ENCODE measurements at regions not wholly inside any gene's neighbourhood (a gene's known extent, or its start where the extent isn't known, plus 50 kb on each side); places are given as distances from the start of the nearest gene placed in this dataset.

GRCh38 chr9:29440449-29440848 is 1867.2 kb upstream of the C9orf72 start:
- TF ChIP-seq, protein P1, sequence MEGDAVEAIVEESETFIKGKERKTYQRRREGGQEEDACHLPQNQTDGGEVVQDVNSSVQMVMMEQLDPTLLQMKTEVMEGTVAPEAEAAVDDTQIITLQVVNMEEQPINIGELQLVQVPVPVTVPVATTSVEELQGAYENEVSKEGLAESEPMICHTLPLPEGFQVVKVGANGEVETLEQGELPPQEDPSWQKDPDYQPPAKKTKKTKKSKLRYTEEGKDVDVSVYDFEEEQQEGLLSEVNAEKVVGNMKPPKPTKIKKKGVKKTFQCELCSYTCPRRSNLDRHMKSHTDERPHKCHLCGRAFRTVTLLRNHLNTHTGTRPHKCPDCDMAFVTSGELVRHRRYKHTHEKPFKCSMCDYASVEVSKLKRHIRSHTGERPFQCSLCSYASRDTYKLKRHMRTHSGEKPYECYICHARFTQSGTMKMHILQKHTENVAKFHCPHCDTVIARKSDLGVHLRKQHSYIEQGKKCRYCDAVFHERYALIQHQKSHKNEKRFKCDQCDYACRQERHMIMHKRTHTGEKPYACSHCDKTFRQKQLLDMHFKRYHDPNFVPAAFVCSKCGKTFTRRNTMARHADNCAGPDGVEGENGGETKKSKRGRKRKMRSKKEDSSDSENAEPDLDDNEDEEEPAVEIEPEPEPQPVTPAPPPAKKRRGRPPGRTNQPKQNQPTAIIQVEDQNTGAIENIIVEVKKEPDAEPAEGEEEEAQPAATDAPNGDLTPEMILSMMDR (IDR thresholded peaks at IDR 0.05): no peak
- no peak for TF ChIP-seq POLR2A (IDR thresholded peaks at IDR 0.05)

Measured in lower leg skin (tissue), 3 donors.